Sigmoid colon (tissue), 6 donors: ENCODE measurements at regions not wholly inside any gene's neighbourhood (a gene's known extent, or its start where the extent isn't known, plus 50 kb on each side); places are given as distances from the start of the nearest gene placed in this dataset.

Experiments used
- DNase-seq: peaks from one replicate; pipeline ENCODE4 v3.0.0-alpha.2; 2019
- H3K27ac ChIP-seq, 4 donors: fragments of 200-600 bp; sonication (generic); one replicate each; pipeline ENCODE4 v1.5.1; 2016 to 2019; ENCODE audit warnings: mild to moderate bottlenecking in 1 of 4
- H3K27me3 ChIP-seq, 3 donors: fragments of 200-600 bp; sonication (generic); one replicate each; pipeline ENCODE4 v1.5.1; 2019; ENCODE audit warnings: mild to moderate bottlenecking in 1 of 3
- H3K36me3 ChIP-seq, 4 donors: fragments of 200-600 bp; sonication (generic); one replicate each; pipeline ENCODE4 v1.5.1; 2016 to 2019
- H3K4me1 ChIP-seq, 4 donors: fragments of 200-600 bp; sonication (generic); one replicate each; pipeline ENCODE4 v1.5.1; 2017 to 2019
- H3K4me3 ChIP-seq, 4 donors: fragments of 200-600 bp; sonication (generic); one replicate each; pipeline ENCODE4 v1.5.1; 2017 to 2019; ENCODE audit warnings: mild to moderate bottlenecking in 2 of 4, moderate library complexity in 1 of 4
- H3K9me3 ChIP-seq, 4 donors: fragments of 200-600 bp in 3 of 4; sonication (generic) in 3 of 4; one replicate each; pipeline versions ENCODE4 v1.5.1 to v1.6.1; 2013 to 2019
- EP300 ChIP-seq, 4 donors: sonication (generic); formaldehyde crosslinking; IDR thresholded peaks; one replicate each; pipeline ENCODE4 v1.6.1; 2017; ENCODE audit warnings: antibody characterized with exemption in 4 of 4
- POLR2A ChIP-seq, 2 donors: fragments of 450-650 bp; IDR thresholded peaks; one replicate each; pipeline ENCODE4 v1.6.1; 2016; ENCODE audit warnings: antibody characterized with exemption in 2 of 2, mild to moderate bottlenecking in 2 of 2, moderate library complexity in 2 of 2
- POLR2AphosphoS5 ChIP-seq, 4 donors: sonication (generic); formaldehyde crosslinking; IDR thresholded peaks; one replicate each; pipeline ENCODE4 v1.6.1; 2017; ENCODE audit warnings: antibody characterized with exemption in 4 of 4
- WGBS, 2 donors: extraction: QIAGEN DNeasy Blood & Tissue Kit; methylation state at CpG; one replicate each; pipeline ENCODE4 v1.1.7; 2013; 5-methylcytosine and 5-hydroxymethylcytosine counted together
- intact Hi-C: fragments of 100-400 bp; cut with DNase I; formaldehyde crosslinking; loops from one replicate; pipeline ENCODE4 v1.15.1; 2023
- TF ChIP-seq, protein P1 (sequence below), 4 experiments: fragments of 450-650 bp in 3 of 4; fragments of 200-600 bp in 1 of 4; IDR thresholded peaks; one replicate each; pipeline ENCODE4 v1.5.1; 2016 to 2019; ENCODE audit warnings: antibody characterized with exemption in 4 of 4, mild to moderate bottlenecking in 3 of 4, moderate library complexity in 2 of 4
- donor health status: healthy with polysubstance abuse.
- donor health status: healthy.

DNA sequence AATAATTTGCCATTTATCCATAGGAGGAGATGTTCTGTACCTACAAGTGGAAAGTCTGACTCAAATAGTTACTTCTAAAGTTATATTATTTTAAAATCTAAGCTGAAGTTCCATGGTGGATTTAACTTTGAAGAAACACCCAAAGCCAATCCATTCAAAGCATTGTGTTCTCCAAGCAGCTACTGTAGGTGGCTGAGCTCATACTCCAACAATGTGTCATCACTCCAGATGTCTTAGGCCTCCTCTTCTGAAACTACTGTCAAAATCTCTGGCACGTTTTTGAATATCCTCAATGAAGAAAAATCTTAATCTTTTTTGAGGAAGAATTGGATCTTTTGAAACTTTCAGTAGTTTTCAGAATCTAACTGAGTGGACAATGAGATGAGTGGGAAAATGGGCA, 169.1 kb downstream of the PTEN start:
- 67 to 81% methylated on average over 1 of the region's 1 CpG for WGBS, 2 donors
- intact Hi-C loops: no loop called here
- DNase-seq: no peak
- Histone ChIP-seq H3K36me3 (no peaks in the 10 kb centered on the region), H3K27ac (no peak overlapping the region), H3K4me1 (no peaks in the 10 kb centered on the region), H3K9me3 (no peaks in the 10 kb centered on the region), H3K27me3 (no peaks in the 10 kb centered on the region), H3K4me3 (no peak overlapping the region)
- TF ChIP-seq, protein P1, sequence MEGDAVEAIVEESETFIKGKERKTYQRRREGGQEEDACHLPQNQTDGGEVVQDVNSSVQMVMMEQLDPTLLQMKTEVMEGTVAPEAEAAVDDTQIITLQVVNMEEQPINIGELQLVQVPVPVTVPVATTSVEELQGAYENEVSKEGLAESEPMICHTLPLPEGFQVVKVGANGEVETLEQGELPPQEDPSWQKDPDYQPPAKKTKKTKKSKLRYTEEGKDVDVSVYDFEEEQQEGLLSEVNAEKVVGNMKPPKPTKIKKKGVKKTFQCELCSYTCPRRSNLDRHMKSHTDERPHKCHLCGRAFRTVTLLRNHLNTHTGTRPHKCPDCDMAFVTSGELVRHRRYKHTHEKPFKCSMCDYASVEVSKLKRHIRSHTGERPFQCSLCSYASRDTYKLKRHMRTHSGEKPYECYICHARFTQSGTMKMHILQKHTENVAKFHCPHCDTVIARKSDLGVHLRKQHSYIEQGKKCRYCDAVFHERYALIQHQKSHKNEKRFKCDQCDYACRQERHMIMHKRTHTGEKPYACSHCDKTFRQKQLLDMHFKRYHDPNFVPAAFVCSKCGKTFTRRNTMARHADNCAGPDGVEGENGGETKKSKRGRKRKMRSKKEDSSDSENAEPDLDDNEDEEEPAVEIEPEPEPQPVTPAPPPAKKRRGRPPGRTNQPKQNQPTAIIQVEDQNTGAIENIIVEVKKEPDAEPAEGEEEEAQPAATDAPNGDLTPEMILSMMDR (IDR thresholded peaks at IDR 0.05): no peak
- TF ChIP-seq EP300 (IDR thresholded peaks at IDR 0.05) (no peak), POLR2A (IDR thresholded peaks at IDR 0.05) (no peak), POLR2AphosphoS5 (IDR thresholded peaks at IDR 0.05) (no peak)

- TF ChIP-seq, protein P1 (IDR thresholded peaks at IDR 0.05): no peak
- TF ChIP-seq POLR2AphosphoS5 (IDR thresholded peaks at IDR 0.05) (no peak), EP300 (IDR thresholded peaks at IDR 0.05) (no peak)
Observed at GRCh38 chr10:88033385-88033784, 170.0 kb downstream of the PTEN start.

DNA sequence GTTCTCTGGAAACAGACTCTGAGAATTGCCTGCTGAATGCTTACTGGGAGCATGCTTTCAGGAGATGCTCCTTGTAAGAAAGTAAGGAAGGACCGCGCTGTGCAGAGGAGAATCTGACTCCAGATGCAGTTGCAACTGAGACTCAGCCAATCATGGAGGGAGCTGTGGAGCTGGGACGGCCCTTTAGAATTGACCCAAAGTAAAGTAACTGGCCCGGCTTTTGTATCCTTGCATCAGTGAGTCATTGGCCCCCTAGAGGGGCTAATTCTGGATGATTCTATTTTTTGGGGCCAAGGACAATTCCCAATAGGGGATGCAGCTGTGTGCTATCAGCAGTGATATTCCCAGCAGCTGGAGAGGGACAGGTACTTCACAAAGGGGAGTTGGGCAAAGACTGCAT, 170.4 kb downstream of the PTEN start:
- DNase-seq: no peak
- intact Hi-C loops: no loop called here

More at GRCh38 chr10:88033385-88033784, 170.0 kb downstream of the PTEN start:
- Histone ChIP-seq H3K27ac (no peak overlapping the region), H3K36me3 (no peaks in the 10 kb centered on the region), H3K4me1 (no peaks in the 10 kb centered on the region), H3K27me3 (no peaks in the 10 kb centered on the region), H3K4me3 (no peak overlapping the region), H3K9me3 (no peaks in the 10 kb centered on the region)
- 82 to 84% methylated on average over 3 of the region's 3 CpGs for WGBS, 2 donors
- intact Hi-C loops: no loop called here
- DNase-seq: no peak

GRCh38 chr10:88036126-88036525, 172.7 kb downstream of the PTEN start:
- intact Hi-C loops: no loop called here
- no peaks in the 10 kb centered on the region for H3K9me3 ChIP-seq
- no peak overlapping the region for H3K27ac ChIP-seq
- H3K36me3 ChIP-seq: no peaks in the 10 kb centered on the region
- H3K27me3 ChIP-seq: no peaks in the 10 kb centered on the region
- WGBS, 2 donors: 93 to 96% methylated on average over 4 of the region's 4 CpGs
- H3K4me3 ChIP-seq: no peak overlapping the region
- no peak for DNase-seq
- TF ChIP-seq, protein P1 (IDR thresholded peaks at IDR 0.05): no peak
- TF ChIP-seq POLR2AphosphoS5 (IDR thresholded peaks at IDR 0.05) (no peak), POLR2A (IDR thresholded peaks at IDR 0.05) (no peak), EP300 (IDR thresholded peaks at IDR 0.05) (no peak)
- H3K4me1 ChIP-seq: peaks cover 0 to 1% (median 0%) of the 10 kb centered on the region in 4 donors

More for the DNA sequence above, 170.4 kb downstream of the PTEN start:
- Histone ChIP-seq H3K27me3 (no peaks in the 10 kb centered on the region), H3K36me3 (no peaks in the 10 kb centered on the region), H3K9me3 (no peaks in the 10 kb centered on the region), H3K4me3 (no peak overlapping the region), H3K4me1 (no peaks in the 10 kb centered on the region), H3K27ac (no peak overlapping the region)
- TF ChIP-seq, protein P1 (IDR thresholded peaks at IDR 0.05): no peak
- no peak for TF ChIP-seq POLR2A (IDR thresholded peaks at IDR 0.05)
- no peak for TF ChIP-seq POLR2AphosphoS5 (IDR thresholded peaks at IDR 0.05)
- no peak for TF ChIP-seq EP300 (IDR thresholded peaks at IDR 0.05)
- 94 to 96% methylated on average over 4 of the region's 4 CpGs for WGBS, 2 donors

GRCh38 chr10:88037623-88038022, 174.2 kb downstream of the PTEN start:
- no peak overlapping the region for H3K4me3 ChIP-seq
- H3K36me3 ChIP-seq: no peaks in the 10 kb centered on the region
- H3K27ac ChIP-seq: no peak overlapping the region
- H3K9me3 ChIP-seq: no peaks in the 10 kb centered on the region
- peaks cover 0 to 14% (median 4%) of the 10 kb centered on the region in 4 donors for H3K4me1 ChIP-seq
- TF ChIP-seq, protein P1 (IDR thresholded peaks at IDR 0.05): no peak
- intact Hi-C loops: no loop called here
- DNase-seq: no peak
- 69 to 85% methylated on average over 2 of the region's 2 CpGs for WGBS, 2 donors
- no peaks in the 10 kb centered on the region for H3K27me3 ChIP-seq
